CD4-positive, alpha-beta T cell treated with Interleukin-15 for 1 hour (primary cell): ENCODE measurements at regions not wholly inside any gene's neighbourhood (a gene's known extent, or its start where the extent isn't known, plus 50 kb on each side); places are given as distances from the start of the nearest gene placed in this dataset.
"Not testable (repeated sequence)": the region's sequence is repeated elsewhere in the genome, so short reads cannot be mapped to it uniquely, and the experiment has no call there.

Experiments
- DNase-seq: peaks from one replicate; pipeline ENCODE4 v3.0.0-alpha.2; 2020

DNA sequence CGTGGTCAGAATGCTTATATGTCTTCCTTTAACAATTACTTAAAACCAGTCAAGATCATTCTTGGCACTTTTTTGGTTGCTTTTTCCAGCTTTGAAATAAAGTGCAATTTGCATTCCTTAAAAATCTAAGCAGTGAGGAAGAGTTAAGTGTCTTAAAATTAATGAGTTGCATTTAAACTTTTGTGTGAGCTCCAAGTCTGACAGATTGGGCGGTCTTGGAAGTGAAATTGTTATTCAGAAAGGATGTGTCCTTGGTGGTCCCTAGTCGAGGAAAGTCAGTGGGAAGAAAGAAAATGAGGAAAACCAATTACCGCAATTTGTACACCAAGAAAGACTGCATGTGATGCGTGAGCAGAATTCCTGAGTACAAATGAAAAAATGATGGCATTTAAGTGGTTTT lies 132.5 kb downstream of the HHIPL2 start:
- no peak for DNase-seq

- no peak for DNase-seq
Observed at GRCh38 chr1:222413991-222414549, 133.8 kb downstream of the HHIPL2 start.

DNA sequence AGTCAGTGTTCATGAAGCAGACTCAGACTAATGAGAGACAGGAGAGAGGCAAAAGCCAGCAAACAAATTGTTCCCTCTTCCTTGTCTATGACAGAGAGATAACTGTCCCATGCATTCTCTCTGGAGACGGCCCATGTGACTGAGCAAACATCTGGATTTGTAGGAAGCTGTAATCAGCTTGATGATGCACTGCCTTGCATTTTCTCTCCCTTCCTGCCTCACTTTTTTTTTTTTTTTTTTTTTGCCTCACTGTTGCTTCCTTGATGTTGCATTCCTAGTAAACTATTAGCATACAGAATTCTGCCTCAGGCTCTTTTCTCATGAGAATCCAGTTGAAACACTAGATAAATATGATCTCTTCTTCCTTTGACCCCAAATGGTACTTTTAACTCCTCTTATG lies 134.5 kb downstream of the HHIPL2 start:
- DNase-seq: no peak

DNA sequence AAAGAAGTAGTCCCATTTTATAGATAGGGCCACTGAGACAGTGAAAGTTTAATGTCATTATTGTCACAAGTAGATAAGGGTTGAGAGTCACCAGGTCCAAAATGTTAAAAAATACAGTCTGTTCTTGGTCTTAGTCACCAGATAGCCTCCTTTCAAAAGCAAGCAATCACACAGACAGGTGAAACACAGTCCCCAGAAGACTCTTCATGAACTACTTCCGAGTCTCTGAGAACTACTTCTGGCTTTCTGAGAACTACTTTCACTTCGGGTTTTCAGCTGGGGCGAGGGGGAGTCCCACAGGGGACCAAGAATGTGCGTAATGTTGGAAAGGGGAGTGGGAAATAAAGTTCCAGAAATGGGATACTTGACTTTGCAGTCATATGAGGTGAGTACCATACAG lies 143.2 kb downstream of the HHIPL2 start:
- no peak for DNase-seq

GRCh38 chr1:222399197-222399596 lies 148.7 kb downstream of the HHIPL2 start:
- DNase-seq: no peak

GRCh38 chr1:222394224-222394623 lies 153.7 kb downstream of the HHIPL2 start:
- no peak for DNase-seq

DNA sequence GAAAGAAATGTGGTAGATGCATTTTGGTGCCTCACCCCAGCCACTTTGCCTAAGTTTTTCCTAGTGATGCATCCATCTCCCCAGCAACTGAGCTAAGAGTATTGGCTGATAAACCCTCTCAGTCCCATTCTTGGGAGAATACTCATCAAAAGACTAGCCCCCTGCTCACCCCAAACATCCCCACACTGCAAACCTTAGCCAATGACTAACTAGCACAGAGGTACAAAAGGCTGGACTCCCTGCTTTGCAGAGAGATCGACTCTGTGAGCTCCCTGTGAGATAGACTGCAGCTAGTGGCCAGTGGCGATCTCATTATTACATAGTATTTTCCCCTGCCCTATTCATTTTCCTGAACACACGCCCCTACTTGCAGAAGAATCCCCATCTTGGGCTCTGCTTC lies 155.3 kb downstream of the HHIPL2 start:
- no peak for DNase-seq

GRCh38 chr1:222390181-222390580 lies 157.7 kb downstream of the HHIPL2 start:
- DNase-seq: no peak

- no peak for DNase-seq
Observed at GRCh38 chr1:222387007-222387814, 160.7 kb downstream of the HHIPL2 start.

GRCh38 chr1:222385955-222386354 lies 161.9 kb downstream of the HHIPL2 start:
- DNase-seq: no peak

DNA sequence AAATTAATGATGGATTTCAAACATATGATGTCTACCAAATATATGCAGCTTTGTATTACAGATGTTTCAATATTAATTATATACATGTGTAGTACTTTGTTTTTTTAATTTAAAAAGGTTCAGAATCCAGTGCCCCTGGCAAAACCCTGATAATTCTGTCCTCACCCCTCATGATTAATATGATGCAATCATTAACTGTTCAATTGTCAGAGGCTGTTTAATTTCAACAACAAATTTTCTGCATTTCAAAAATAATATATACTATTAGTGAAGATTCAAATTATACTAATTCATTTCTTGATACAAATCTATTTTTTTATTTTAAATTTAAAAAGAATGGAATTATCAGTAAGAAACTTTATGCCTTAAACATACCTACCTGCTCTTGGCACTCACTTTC lies 162.6 kb downstream of the HHIPL2 start:
- DNase-seq: no peak

GRCh38 chr1:222384531-222384930 lies 163.4 kb downstream of the HHIPL2 start:
- DNase-seq: no peak

- DNase-seq: no peak
Observed at GRCh38 chr1:222382171-222382570, 165.7 kb downstream of the HHIPL2 start.

- DNase-seq: no peak
Observed at GRCh38 chr1:222377428-222378088, 170.3 kb downstream of the HHIPL2 start.

GRCh38 chr1:222376791-222377190 lies 171.1 kb downstream of the HHIPL2 start:
- DNase-seq: not testable (repeated sequence)

DNA sequence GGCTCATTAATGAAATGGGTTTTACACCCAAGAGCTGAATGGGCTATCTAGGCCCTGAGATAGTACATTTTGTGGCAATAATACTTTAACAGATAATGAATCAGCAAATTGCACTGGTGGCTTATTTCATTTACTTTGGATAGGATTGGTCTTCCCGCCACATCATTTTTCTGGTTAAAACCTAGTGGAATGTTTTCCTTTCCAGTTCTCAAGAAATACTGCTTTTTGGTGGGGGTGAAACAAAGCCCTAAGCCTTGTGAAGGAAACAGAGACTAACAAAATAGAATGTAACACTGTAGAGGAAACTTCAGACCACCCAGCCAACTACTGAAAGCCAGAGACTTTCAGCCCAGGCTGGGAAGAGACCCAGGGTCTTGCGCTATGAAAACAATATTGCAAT lies 172.2 kb downstream of the HHIPL2 start:
- DNase-seq: no peak

DNA sequence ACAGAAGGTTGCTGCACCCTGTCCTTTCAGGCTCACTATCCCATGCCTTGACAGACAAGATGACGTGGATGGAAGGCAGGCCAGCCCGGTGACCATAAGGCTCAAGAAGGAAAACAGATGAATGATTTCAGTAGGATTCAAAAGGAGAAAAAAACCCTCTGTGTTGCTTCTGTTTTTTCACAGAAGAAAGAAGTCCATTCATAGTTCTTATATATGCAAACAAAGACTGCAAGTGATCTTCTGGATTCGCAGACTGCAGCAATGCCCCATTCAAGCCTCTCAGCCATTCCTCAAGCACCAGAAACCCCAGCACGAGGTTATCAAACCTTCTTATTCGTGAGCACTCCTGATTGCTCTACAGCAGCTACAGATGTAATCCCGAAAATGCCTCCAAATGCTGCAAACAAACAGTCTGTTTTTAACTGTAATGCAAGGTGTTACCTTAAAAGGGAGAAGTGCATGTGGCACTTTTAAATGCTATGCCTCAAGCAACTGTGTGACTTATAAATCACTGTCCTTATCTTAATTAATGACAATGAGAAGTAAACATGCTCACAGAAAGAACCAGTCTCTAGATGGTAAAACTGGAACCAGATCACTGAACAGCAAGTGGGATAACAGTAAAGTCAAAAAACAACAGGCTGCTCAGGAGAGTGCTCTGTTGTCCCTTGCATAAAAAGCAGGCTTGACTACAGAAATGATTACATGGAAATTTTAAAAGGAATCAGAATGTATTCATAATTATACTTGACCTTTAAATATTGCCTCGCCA lies 173.9 kb downstream of the HHIPL2 start:
- DNase-seq: no peak

GRCh38 chr1:222373216-222373615 lies 174.7 kb downstream of the HHIPL2 start:
- DNase-seq: no peak

DNA sequence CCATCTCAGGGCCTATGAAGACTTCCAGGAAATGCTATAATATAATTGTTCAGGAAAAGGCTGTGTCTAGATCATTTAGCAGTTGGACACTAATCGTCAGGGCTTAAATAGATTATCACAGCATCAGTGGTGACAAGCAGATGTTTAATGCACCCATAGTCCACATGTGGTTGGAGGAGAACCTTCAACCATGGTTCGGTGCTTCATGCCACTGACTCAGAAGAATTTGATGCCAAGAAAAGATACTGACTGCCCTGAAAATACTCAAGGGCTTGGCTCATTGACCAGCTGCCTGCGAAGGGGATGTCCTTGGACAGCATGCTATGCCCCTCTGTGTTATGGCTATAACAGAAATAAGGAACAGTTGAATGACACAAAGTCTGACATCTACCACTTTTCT lies 175.7 kb downstream of the HHIPL2 start:
- no peak for DNase-seq

- DNase-seq: no peak
Observed at GRCh38 chr1:222370913-222371675, 176.8 kb downstream of the HHIPL2 start.

- DNase-seq: no peak
Observed at GRCh38 chr1:222370081-222370912, 177.6 kb downstream of the HHIPL2 start.

GRCh38 chr1:222369148-222369547 lies 178.8 kb downstream of the HHIPL2 start:
- DNase-seq: no peak
